ENCODE measurements at regions not wholly inside any gene's neighbourhood (a gene's known extent, or its start where the extent isn't known, plus 50 kb on each side); places are given as distances from the start of the nearest gene placed in this dataset.

DNA sequence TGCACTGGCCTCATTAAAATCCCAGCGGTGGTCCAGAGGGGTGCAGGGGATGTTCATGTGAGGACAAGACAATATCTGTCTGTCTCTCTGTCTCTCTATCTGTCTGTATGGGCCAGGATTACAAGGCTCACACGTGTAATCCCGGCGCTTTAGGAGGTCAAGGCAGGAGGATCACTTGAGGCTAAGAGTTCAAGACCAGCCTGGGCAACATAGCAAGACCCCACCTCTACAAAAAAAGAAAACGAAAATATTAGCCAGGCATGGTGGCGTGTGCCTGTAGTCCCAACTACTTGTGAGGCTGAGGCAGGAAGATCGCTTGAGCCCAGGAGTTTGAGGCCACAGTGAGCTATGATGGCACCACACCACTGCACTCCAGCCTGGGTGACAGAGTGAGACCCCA, 117.1 kb downstream of the PHETA1 start:
- no peak overlapping the region for H3K27ac ChIP-seq
- ChIA-PET CTCF (no interaction called here), POLR2A (ENCODE audit: low non-redundant PET) (no interaction called here)
- no peak for DNase-seq (ENCODE audit: low spot score)
- no peak for TF ChIP-seq CTCF (conservative IDR thresholded peaks at IDR 0.05; ENCODE audit: low read depth)

- ChIA-PET POLR2A (ENCODE audit: low non-redundant PET) (no interaction called here), CTCF (no interaction called here)
- no peak overlapping the region for H3K27ac ChIP-seq
- no peak for DNase-seq (ENCODE audit: low spot score)
- no peak for TF ChIP-seq CTCF (conservative IDR thresholded peaks at IDR 0.05; ENCODE audit: low read depth)
Measured at GRCh38 chr12:111251058-111251730, 117.7 kb downstream of the PHETA1 start.

GRCh38 chr12:111250251-111250881, 118.5 kb downstream of the PHETA1 start:
- DNase-seq (ENCODE audit: low spot score), result no peak
- no peak for TF ChIP-seq CTCF (conservative IDR thresholded peaks at IDR 0.05; ENCODE audit: low read depth)
- H3K27ac ChIP-seq, result no peak overlapping the region
- ChIA-PET POLR2A (ENCODE audit: low non-redundant PET) (no interaction called here), CTCF (no interaction called here)

- no peak overlapping the region for H3K27ac ChIP-seq
- ChIA-PET CTCF (no interaction called here), POLR2A (ENCODE audit: low non-redundant PET) (no interaction called here)
- DNase-seq (ENCODE audit: low spot score), result no peak
- no peak for TF ChIP-seq CTCF (conservative IDR thresholded peaks at IDR 0.05; ENCODE audit: low read depth)
Measured at GRCh38 chr12:111249757-111250156, 119.1 kb downstream of the PHETA1 start.

DNA sequence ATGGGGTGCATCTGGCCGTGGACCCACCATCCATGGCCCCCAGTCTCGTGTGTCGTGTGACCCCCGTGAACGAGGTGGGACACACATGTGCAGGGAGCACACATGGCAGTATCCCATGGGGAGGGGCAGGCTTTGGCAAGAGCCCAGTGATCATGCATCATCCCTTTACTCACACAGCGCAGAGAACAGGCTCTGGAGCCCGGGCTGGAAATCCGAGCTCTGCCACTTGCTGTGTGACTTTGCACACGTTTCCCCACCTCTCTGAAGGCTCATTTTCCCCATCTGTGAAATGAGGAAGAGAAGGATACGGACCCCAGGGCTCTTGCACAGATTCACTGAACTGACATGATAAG, 119.9 kb downstream of the PHETA1 start:
- TF ChIP-seq CTCF (conservative IDR thresholded peaks at IDR 0.05; ENCODE audit: low read depth), result no peak
- peak; percentile 80 for DNase-seq (ENCODE audit: low spot score)
- ChIA-PET CTCF (interaction anchor here (0.7 kb wide), 1 partner anchor 85 kb away, joined by 3 read pairs; no protein-coding TSS in a partner anchor), POLR2A (ENCODE audit: low non-redundant PET) (no interaction called here)
- H3K27ac ChIP-seq, result no peak overlapping the region

DNA sequence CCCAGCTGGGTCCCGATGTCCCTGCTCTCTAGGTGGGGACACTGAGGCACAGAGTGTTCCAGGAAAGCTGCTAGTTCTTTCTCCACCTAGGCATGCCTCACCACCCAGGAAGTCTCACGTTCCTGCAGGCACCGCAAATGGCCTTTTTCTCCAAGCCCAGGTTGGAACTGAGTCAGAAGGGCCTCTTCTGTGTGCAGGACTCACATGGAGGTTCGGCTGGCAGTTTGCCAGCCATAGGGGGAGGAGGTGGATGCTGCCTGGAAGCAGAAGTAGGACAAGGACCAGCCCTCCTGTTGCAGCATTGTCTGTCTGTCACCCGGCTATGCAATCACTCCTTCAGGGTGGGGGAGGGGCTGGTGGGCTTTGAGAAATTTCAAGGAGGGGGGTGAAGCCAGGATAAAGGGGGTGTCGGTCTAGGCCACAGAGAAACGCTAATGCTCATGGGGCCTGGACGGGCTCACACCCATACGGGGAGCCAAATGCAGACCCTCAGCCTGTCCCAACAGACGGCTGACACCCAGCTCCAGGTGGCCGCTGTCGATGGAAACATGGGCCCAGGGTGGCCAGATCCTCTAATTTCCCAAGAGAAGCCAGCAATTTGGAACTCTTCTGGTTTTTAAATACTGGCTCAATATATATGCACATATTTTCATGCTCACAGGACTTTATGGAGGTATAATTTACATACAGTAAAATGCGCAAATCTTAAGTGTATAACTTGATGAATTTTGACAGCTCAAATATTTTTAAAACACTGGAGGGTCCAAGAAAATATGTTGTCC, 120.5 kb downstream of the PHETA1 start:
- ChIA-PET CTCF (interaction anchor here (0.6 to 0.7 kb wide), 2 partner anchors 11 to 86 kb away, joined by 3 to 5 read pairs; no protein-coding TSS in a partner anchor), POLR2A (ENCODE audit: low non-redundant PET) (no interaction called here)
- no peak overlapping the region for H3K27ac ChIP-seq
- DNase-seq (ENCODE audit: low spot score), result peak; percentile 51
- TF ChIP-seq CTCF (conservative IDR thresholded peaks at IDR 0.05; ENCODE audit: low read depth), result no peak

Measured in RWPE1 (cell line).